GM21737 (cell line): ENCODE measurements at regions not wholly inside any gene's neighbourhood (a gene's known extent, or its start where the extent isn't known, plus 50 kb on each side); places are given as distances from the start of the nearest gene placed in this dataset.
A peak's percentile ranks its signal among the peaks of the same experiment; 100 is the strongest.
"Not testable (repeated sequence)": the region's sequence is repeated elsewhere in the genome, so short reads cannot be mapped to it uniquely, and the experiment has no call there.

Experiments used
- ATAC-seq: cut with Tn5 transposase; IDR thresholded peaks from one replicate; pipeline ENCODE4 v1.9.1; 2021; ENCODE audit warnings: mild to moderate bottlenecking, moderate library complexity; ENCODE audit not compliant: unreplicated experiment

GRCh38 chr3:177382944-177383343 lies 185.7 kb upstream of the TBL1XR1 start:
- no peak for ATAC-seq

GRCh38 chr3:177385186-177385585 lies 187.9 kb upstream of the TBL1XR1 start:
- no peak for ATAC-seq

- ATAC-seq = no peak
These were observed 188.6 kb upstream of the TBL1XR1 start for GRCh38 chr3:177385831-177386301.

GRCh38 chr3:177388209-177388608 lies 190.9 kb upstream of the TBL1XR1 start:
- no peak for ATAC-seq

GRCh38 chr3:177394231-177395024 lies 197.1 kb upstream of the TBL1XR1 start:
- ATAC-seq = not testable (repeated sequence)

GRCh38 chr3:177396733-177397132 lies 199.5 kb upstream of the TBL1XR1 start:
- ATAC-seq = no peak

- no peak for ATAC-seq
These were observed 204.1 kb upstream of the TBL1XR1 start for GRCh38 chr3:177401375-177401774.

- no peak for ATAC-seq
These were observed 205.3 kb upstream of the TBL1XR1 start for GRCh38 chr3:177402533-177402932.

- no peak for ATAC-seq
These were observed 207.9 kb upstream of the TBL1XR1 start for GRCh38 chr3:177405191-177405672.

GRCh38 chr3:177410730-177411129 lies 213.4 kb upstream of the TBL1XR1 start:
- peak; percentile 80 for ATAC-seq

GRCh38 chr3:177411201-177411600 lies 213.9 kb upstream of the TBL1XR1 start:
- peak; percentile 14 for ATAC-seq

GRCh38 chr3:177412677-177413170 lies 215.4 kb upstream of the TBL1XR1 start:
- ATAC-seq = not testable (repeated sequence)

GRCh38 chr3:177414093-177414492 lies 216.8 kb upstream of the TBL1XR1 start:
- no peak for ATAC-seq

- ATAC-seq = no peak
These were observed 221.5 kb upstream of the TBL1XR1 start for GRCh38 chr3:177418787-177419186.

- ATAC-seq = no peak
These were observed 222.8 kb upstream of the TBL1XR1 start for GRCh38 chr3:177419904-177420601.

GRCh38 chr3:177420651-177421480 lies 223.6 kb upstream of the TBL1XR1 start:
- no peak for ATAC-seq

- ATAC-seq = no peak
These were observed 224.2 kb upstream of the TBL1XR1 start for GRCh38 chr3:177421481-177421785.

GRCh38 chr3:177424521-177424920 lies 227.2 kb upstream of the TBL1XR1 start:
- ATAC-seq = no peak

GRCh38 chr3:177425042-177425441 lies 227.8 kb upstream of the TBL1XR1 start:
- no peak for ATAC-seq

GRCh38 chr3:177426106-177426877 lies 229.0 kb upstream of the TBL1XR1 start:
- ATAC-seq = no peak
